Parathyroid adenoma (tissue), 2 donors: ENCODE measurements at regions not wholly inside any gene's neighbourhood (a gene's known extent, or its start where the extent isn't known, plus 50 kb on each side); places are given as distances from the start of the nearest gene placed in this dataset.
A peak's percentile ranks its signal among the peaks of the same experiment; 100 is the strongest.

ENCODE experiments used
- H2AFZ ChIP-seq: fragments of 300-600 bp; sonication (generic); one replicate; pipeline ENCODE4 v1.7.0; 2017; ENCODE audit warnings: antibody characterized with exemption, mild to moderate bottlenecking
- H3K27ac ChIP-seq: fragments of 300-600 bp; sonication (generic); one replicate; pipeline ENCODE4 v1.7.0; 2017
- H3K27me3 ChIP-seq: fragments of 300-600 bp; sonication (generic); one replicate; pipeline ENCODE4 v1.7.0; 2017; ENCODE audit warnings: low read length; ENCODE audit not compliant: control insufficient read depth, insufficient read depth
- H3K36me3 ChIP-seq: fragments of 300-600 bp; sonication (generic); one replicate; pipeline ENCODE4 v1.7.0; 2017; ENCODE audit warnings: low read length; ENCODE audit not compliant: control insufficient read depth, insufficient read depth
- H3K4me1 ChIP-seq: fragments of 300-600 bp; sonication (generic); one replicate; pipeline ENCODE4 v1.7.0; 2017; ENCODE audit warnings: control low read depth
- H3K4me2 ChIP-seq: fragments of 300-600 bp; sonication (generic); one replicate; pipeline ENCODE4 v1.7.0; 2017; ENCODE audit warnings: low read length
- H3K4me3 ChIP-seq: fragments of 300-600 bp; sonication (generic); one replicate; pipeline ENCODE4 v1.7.0; 2017; ENCODE audit warnings: low read depth, low read length
- H3K79me2 ChIP-seq: fragments of 300-600 bp; sonication (generic); one replicate; pipeline ENCODE4 v1.7.0; 2017; ENCODE audit warnings: control low read depth
- H3K9ac ChIP-seq: fragments of 300-600 bp; sonication (generic); one replicate; pipeline ENCODE4 v1.7.0; 2017; ENCODE audit warnings: mild to moderate bottlenecking
- H3K9me3 ChIP-seq: fragments of 300-600 bp; sonication (generic); one replicate; pipeline ENCODE4 v1.7.0; 2017; ENCODE audit warnings: low read length; ENCODE audit not compliant: control insufficient read depth
- CTCF ChIP-seq: fragments of 300-600 bp; sonication (generic); IDR thresholded peaks from one replicate; pipeline ENCODE4 v1.7.0; 2017; ENCODE audit warnings: antibody characterized with exemption, mild to moderate bottlenecking
- donor health status: primary hyperparathyroidism.

GRCh38 chr17:79223471-79223870 lies 148.8 kb downstream of the ENGASE start:
- Histone ChIP-seq H3K4me1 (no peaks in the 10 kb centered on the region), H3K27ac (no peak overlapping the region), H3K4me2 (no peak overlapping the region), H2AFZ (no peak overlapping the region), H3K9ac (no peak overlapping the region), H3K79me2 (no peaks in the 10 kb centered on the region), H3K4me3 (no peak overlapping the region), H3K27me3 (peaks cover 8% of the 10 kb centered on the region), H3K9me3 (no peaks in the 10 kb centered on the region), H3K36me3 (no peaks in the 10 kb centered on the region)
- TF ChIP-seq CTCF = no peak

GRCh38 chr17:79221597-79221996 lies 147.0 kb downstream of the ENGASE start:
- Histone ChIP-seq H3K9me3 (no peaks in the 10 kb centered on the region), H3K27ac (no peak overlapping the region), H3K4me3 (no peak overlapping the region), H3K4me1 (no peaks in the 10 kb centered on the region), H3K4me2 (no peak overlapping the region), H3K79me2 (no peaks in the 10 kb centered on the region), H3K27me3 (peaks cover 8% of the 10 kb centered on the region), H3K9ac (no peak overlapping the region), H2AFZ (no peak overlapping the region), H3K36me3 (no peaks in the 10 kb centered on the region)
- no peak for TF ChIP-seq CTCF

- Histone ChIP-seq H3K4me2 (peak overlapping the region; percentile 58), H2AFZ (peak overlapping the region; percentile 36), H3K4me3 (peak overlapping the region; percentile 8), H3K79me2 (no peaks in the 10 kb centered on the region), H3K9me3 (no peaks in the 10 kb centered on the region), H3K27ac (no peak overlapping the region), H3K4me1 (no peaks in the 10 kb centered on the region), H3K9ac (no peak overlapping the region), H3K36me3 (no peaks in the 10 kb centered on the region), H3K27me3 (peaks cover 8% of the 10 kb centered on the region)
- no peak for TF ChIP-seq CTCF
Observed at GRCh38 chr17:79220713-79221291, 146.2 kb downstream of the ENGASE start.

- peak overlapping the region; percentile 8 for H3K4me3 ChIP-seq
- no peaks in the 10 kb centered on the region for H3K9me3 ChIP-seq
- no peak overlapping the region for H3K27ac ChIP-seq
- peak overlapping the region; percentile 58 for H3K4me2 ChIP-seq
- no peak for TF ChIP-seq CTCF
- peaks cover 8% of the 10 kb centered on the region for H3K27me3 ChIP-seq
- H3K4me1 ChIP-seq = no peaks in the 10 kb centered on the region
- no peak overlapping the region for H3K9ac ChIP-seq
- no peaks in the 10 kb centered on the region for H3K36me3 ChIP-seq
- H3K79me2 ChIP-seq = no peaks in the 10 kb centered on the region
- H2AFZ ChIP-seq = peak overlapping the region; percentile 36
Observed at GRCh38 chr17:79220201-79220712, 145.6 kb downstream of the ENGASE start.
